ENCODE measurements at regions not wholly inside any gene's neighbourhood (a gene's known extent, or its start where the extent isn't known, plus 50 kb on each side); places are given as distances from the start of the nearest gene placed in this dataset.
"Not testable (repeated sequence)": the region's sequence is repeated elsewhere in the genome, so short reads cannot be mapped to it uniquely, and the experiment has no call there.

DNA sequence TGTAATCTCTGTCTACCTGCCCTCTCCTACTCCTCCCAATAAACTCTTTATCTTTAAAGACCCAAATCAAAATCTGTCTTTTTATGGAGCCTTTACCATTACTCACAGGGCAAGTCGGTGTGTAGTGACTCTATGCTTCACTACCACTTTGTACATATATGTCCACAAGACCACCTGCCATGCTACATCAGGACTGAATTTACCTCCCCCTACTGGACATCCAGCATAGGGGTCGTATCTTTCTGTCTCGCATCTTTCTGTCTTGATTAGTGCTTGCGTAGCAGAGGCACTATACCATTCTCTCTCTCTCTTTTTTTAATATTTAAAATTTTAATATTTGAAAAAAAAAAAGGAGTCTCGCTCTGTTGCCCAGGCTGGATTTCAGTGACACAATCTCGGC, 587.5 kb downstream of the SOX5 start:
- H3K27me3 Mint-ChIP-seq (ENCODE audit: low read depth) = no peaks in the 10 kb centered on the region
- H3K27ac Mint-ChIP-seq = no peak overlapping the region
- no peaks in the 10 kb centered on the region for H3K4me1 Mint-ChIP-seq (ENCODE audit: low read depth)
- no peak for ATAC-seq (replicated peaks in 1 of 2)
- no peak for DNase-seq
- no peaks in the 10 kb centered on the region for H3K36me3 Mint-ChIP-seq (ENCODE audit: insufficient read depth in 2 of 2)
- no peak overlapping the region for H3K4me3 Mint-ChIP-seq
- peaks cover 1 to 3% of the 10 kb centered on the region in 2 donors for H3K9me3 Mint-ChIP-seq

DNA sequence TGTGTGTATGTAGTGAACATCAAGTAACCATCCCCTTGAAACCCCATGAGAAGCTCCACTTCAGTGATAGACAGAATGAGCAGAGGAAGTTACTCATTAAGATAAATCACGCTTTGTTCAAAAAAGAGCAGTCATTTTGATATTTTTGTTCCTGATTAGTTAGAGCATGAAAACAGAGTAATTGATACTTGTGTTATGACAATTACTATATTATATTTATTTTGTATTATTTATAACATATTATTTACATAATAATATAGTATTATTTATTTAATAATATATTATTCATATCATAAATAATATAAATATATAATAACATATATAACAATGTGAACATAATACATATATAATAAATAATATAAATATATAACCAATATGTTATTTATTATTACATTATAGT, 580.9 kb downstream of the SOX5 start:
- Mint-ChIP-seq H3K27me3 (ENCODE audit: low read depth) (no peaks in the 10 kb centered on the region), H3K36me3 (ENCODE audit: insufficient read depth in 2 of 2) (no peaks in the 10 kb centered on the region), H3K9me3 (peaks cover 5 to 7% of the 10 kb centered on the region in 2 donors), H3K27ac (no peak overlapping the region), H3K4me3 (no peak overlapping the region), H3K4me1 (ENCODE audit: low read depth) (no peaks in the 10 kb centered on the region)
- DNase-seq (no peak), ATAC-seq (replicated peaks in 1 of 2) (no peak)

GRCh38 chr12:23375621-23376020, 573.8 kb downstream of the SOX5 start:
- Mint-ChIP-seq H3K9me3 (peaks cover 7 to 17% of the 10 kb centered on the region in 2 donors), H3K36me3 (ENCODE audit: insufficient read depth in 2 of 2) (peaks cover 0 to 3% of the 10 kb centered on the region in 2 donors), H3K4me3 (no peak overlapping the region), H3K27me3 (ENCODE audit: low read depth) (no peaks in the 10 kb centered on the region), H3K27ac (no peak overlapping the region), H3K4me1 (ENCODE audit: low read depth) (no peaks in the 10 kb centered on the region)
- ATAC-seq (replicated peaks in 1 of 2) = no peak
- DNase-seq = no peak

DNA sequence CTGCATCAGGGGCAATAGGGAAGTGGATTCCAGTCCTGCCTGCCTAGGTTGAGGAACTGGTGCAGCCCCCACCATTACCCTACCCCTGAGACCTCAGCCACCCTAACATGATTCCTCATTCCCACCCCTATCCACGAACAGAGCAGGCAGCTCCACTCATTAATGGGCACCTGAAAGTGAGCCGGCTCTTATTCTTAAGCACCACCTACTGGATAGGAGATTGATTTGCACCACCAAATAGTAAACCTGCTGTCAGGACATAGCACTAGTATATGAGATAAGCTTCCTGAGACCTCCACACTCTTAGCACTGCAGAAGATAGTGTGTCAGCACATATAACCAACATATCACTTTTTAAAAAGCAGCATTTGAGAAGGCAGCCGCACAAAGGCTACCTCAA, 573.2 kb downstream of the SOX5 start:
- no peak for ATAC-seq (replicated peaks in 1 of 2)

GRCh38 chr12:23380419-23381100, 568.9 kb downstream of the SOX5 start:
- Mint-ChIP-seq H3K4me1 (ENCODE audit: low read depth) (no peaks in the 10 kb centered on the region), H3K9me3 (peaks cover 7 to 20% of the 10 kb centered on the region in 2 donors), H3K27me3 (ENCODE audit: low read depth) (no peaks in the 10 kb centered on the region), H3K36me3 (ENCODE audit: insufficient read depth in 2 of 2) (peaks cover 0 to 3% of the 10 kb centered on the region in 2 donors), H3K4me3 (no peak overlapping the region), H3K27ac (no peak overlapping the region)
- DNase-seq (no peak), ATAC-seq (replicated peaks in 1 of 2) (no peak)

More for the DNA sequence above, 573.2 kb downstream of the SOX5 start:
- Mint-ChIP-seq H3K4me1 (ENCODE audit: low read depth) (no peaks in the 10 kb centered on the region), H3K4me3 (no peak overlapping the region), H3K9me3 (peaks cover 9 to 17% of the 10 kb centered on the region in 2 donors), H3K27ac (no peak overlapping the region), H3K36me3 (ENCODE audit: insufficient read depth in 2 of 2) (peaks cover 0 to 3% of the 10 kb centered on the region in 2 donors), H3K27me3 (ENCODE audit: low read depth) (no peaks in the 10 kb centered on the region)
- DNase-seq = no peak

- not testable (repeated sequence) for H3K4me1 Mint-ChIP-seq (ENCODE audit: low read depth); H3K36me3 Mint-ChIP-seq (ENCODE audit: insufficient read depth in 2 of 2); H3K4me3 Mint-ChIP-seq; H3K27me3 Mint-ChIP-seq (ENCODE audit: low read depth); ATAC-seq (replicated peaks in 1 of 2); DNase-seq; H3K27ac Mint-ChIP-seq
- peaks cover 11 to 13% of the 10 kb centered on the region in 2 donors for H3K9me3 Mint-ChIP-seq
Observed at GRCh38 chr12:23388898-23389297, 560.6 kb downstream of the SOX5 start.

DNA sequence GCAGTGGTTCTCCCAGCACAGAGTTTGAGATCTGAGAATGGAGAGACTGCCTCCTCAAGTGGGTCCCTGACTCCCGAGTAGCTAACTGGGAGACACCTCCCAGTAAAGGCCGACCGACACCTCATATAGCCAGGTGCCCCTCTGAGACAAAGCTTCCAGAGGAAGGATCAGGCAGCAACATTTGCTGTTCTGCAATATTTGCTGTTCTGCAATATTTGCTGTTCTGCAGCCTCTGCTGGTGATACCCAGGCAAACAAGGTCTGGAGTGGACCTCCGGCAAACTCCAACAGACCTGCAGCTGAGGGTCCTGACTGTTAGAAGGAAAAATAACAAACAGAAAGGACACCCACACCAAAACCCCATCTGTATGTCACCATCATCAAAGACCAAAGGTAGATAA, 560.2 kb downstream of the SOX5 start:
- H3K36me3 Mint-ChIP-seq (ENCODE audit: insufficient read depth in 2 of 2); H3K4me1 Mint-ChIP-seq (ENCODE audit: low read depth); H3K4me3 Mint-ChIP-seq; DNase-seq; ATAC-seq (replicated peaks in 1 of 2); H3K27ac Mint-ChIP-seq; H3K27me3 Mint-ChIP-seq (ENCODE audit: low read depth): not testable (repeated sequence)
- peaks cover 12 to 13% of the 10 kb centered on the region in 2 donors for H3K9me3 Mint-ChIP-seq

GRCh38 chr12:23399402-23399933, 550.0 kb downstream of the SOX5 start:
- Mint-ChIP-seq H3K36me3 (ENCODE audit: insufficient read depth in 2 of 2) (no peaks in the 10 kb centered on the region), H3K9me3 (peaks cover 0 to 2% of the 10 kb centered on the region in 2 donors), H3K27me3 (ENCODE audit: low read depth) (no peaks in the 10 kb centered on the region), H3K27ac (no peak overlapping the region), H3K4me3 (no peak overlapping the region), H3K4me1 (ENCODE audit: low read depth) (no peaks in the 10 kb centered on the region)
- DNase-seq (no peak), ATAC-seq (replicated peaks in 1 of 2) (no peak)

GRCh38 chr12:23415180-23415579, 534.3 kb downstream of the SOX5 start:
- Mint-ChIP-seq H3K36me3 (ENCODE audit: insufficient read depth in 2 of 2) (peaks cover 0 to 2% of the 10 kb centered on the region in 2 donors), H3K27ac (no peak overlapping the region), H3K27me3 (ENCODE audit: low read depth) (no peaks in the 10 kb centered on the region), H3K4me1 (ENCODE audit: low read depth) (no peaks in the 10 kb centered on the region), H3K9me3 (peaks cover 6 to 10% of the 10 kb centered on the region in 2 donors), H3K4me3 (no peak overlapping the region)
- ATAC-seq (replicated peaks in 1 of 2) (no peak), DNase-seq (no peak)

GRCh38 chr12:23421556-23421955, 527.9 kb downstream of the SOX5 start:
- no peak for DNase-seq
- no peak overlapping the region for H3K27ac Mint-ChIP-seq
- peaks cover 3 to 6% of the 10 kb centered on the region in 2 donors for H3K9me3 Mint-ChIP-seq
- ATAC-seq (replicated peaks in 1 of 2) = no peak
- H3K4me3 Mint-ChIP-seq = no peak overlapping the region
- no peaks in the 10 kb centered on the region for H3K27me3 Mint-ChIP-seq (ENCODE audit: low read depth)
- H3K36me3 Mint-ChIP-seq (ENCODE audit: insufficient read depth in 2 of 2) = peaks cover 0 to 2% of the 10 kb centered on the region in 2 donors
- no peaks in the 10 kb centered on the region for H3K4me1 Mint-ChIP-seq (ENCODE audit: low read depth)

DNA sequence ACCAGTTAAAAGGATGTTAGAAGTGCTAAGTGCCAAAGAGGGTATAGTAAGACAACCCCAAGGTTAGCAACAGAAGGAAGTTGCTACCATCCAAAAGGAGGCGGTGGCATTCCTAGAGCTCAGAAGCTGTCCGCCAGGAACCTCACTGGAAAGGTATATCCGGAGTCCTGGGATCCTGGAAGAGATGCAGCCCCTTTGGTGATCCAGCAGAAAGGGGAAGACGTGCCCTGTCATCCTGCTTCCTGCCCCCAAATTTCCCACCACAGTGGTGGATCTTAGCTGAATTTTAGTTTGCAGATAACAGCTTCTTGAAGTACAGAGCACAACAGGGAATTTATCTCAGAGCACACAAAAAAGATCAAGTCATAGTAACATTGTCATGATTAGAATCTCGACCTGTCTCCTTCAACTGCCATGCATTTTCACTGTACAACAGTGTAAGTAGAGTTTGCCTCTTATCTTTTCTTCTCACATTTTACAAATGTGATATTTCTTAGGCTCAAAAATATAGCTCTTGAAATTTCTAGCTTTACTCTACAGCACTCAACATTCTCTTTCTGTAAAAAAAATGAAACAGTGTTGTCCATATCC, 526.3 kb downstream of the SOX5 start:
- H3K4me3 Mint-ChIP-seq = no peak overlapping the region
- no peaks in the 10 kb centered on the region for H3K4me1 Mint-ChIP-seq (ENCODE audit: low read depth)
- DNase-seq (no peak), ATAC-seq (replicated peaks in 1 of 2) (no peak)
- peaks cover 0 to 2% of the 10 kb centered on the region in 2 donors for H3K36me3 Mint-ChIP-seq (ENCODE audit: insufficient read depth in 2 of 2)
- H3K27ac Mint-ChIP-seq = no peak overlapping the region
- H3K27me3 Mint-ChIP-seq (ENCODE audit: low read depth) = no peaks in the 10 kb centered on the region
- H3K9me3 Mint-ChIP-seq = peaks cover 3 to 5% of the 10 kb centered on the region in 2 donors

- peaks cover 0 to 2% of the 10 kb centered on the region in 2 donors for H3K36me3 Mint-ChIP-seq (ENCODE audit: insufficient read depth in 2 of 2)
- H3K4me1 Mint-ChIP-seq (ENCODE audit: low read depth) = no peaks in the 10 kb centered on the region
- no peak for DNase-seq
- H3K9me3 Mint-ChIP-seq = peaks cover 3 to 5% of the 10 kb centered on the region in 2 donors
- H3K27ac Mint-ChIP-seq = no peak overlapping the region
- no peak overlapping the region for H3K4me3 Mint-ChIP-seq
- ATAC-seq (replicated peaks in 1 of 2) = no peak
- no peaks in the 10 kb centered on the region for H3K27me3 Mint-ChIP-seq (ENCODE audit: low read depth)
Observed at GRCh38 chr12:23423796-23424195, 525.7 kb downstream of the SOX5 start.

DNA sequence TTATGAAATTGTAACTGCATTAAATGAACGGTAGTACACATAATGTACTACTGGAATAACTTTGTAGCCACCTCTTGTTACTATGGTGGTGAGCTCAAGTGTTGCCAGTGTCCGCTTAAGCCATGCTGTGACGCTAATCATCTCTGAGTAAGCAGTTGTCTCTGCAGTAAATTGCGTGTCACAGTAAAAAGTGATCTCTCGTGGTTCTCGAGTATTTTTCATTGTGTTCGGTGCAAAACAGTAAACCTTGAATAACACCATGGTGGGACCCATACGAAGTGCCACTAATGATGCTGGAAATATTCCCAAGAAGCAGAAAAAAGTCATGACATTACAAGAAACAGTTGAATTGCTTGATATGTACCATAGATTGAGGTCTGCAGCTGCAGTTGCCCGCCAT, 524.8 kb downstream of the SOX5 start:
- Mint-ChIP-seq H3K9me3 (peaks cover 3 to 5% of the 10 kb centered on the region in 2 donors), H3K27me3 (ENCODE audit: low read depth) (no peaks in the 10 kb centered on the region), H3K36me3 (ENCODE audit: insufficient read depth in 2 of 2) (peaks cover 0 to 2% of the 10 kb centered on the region in 2 donors), H3K27ac (no peak overlapping the region), H3K4me1 (ENCODE audit: low read depth) (no peaks in the 10 kb centered on the region), H3K4me3 (no peak overlapping the region)
- ATAC-seq (replicated peaks in 1 of 2) = no peak
- no peak for DNase-seq

All from activated T-cell treated with anti-CD3 and anti-CD28 coated beads, Interleukin-2, amount 50 U/mL, for 72 hours (primary cell).